ENCODE measurements at regions not wholly inside any gene's neighbourhood (a gene's known extent, or its start where the extent isn't known, plus 50 kb on each side); places are given as distances from the start of the nearest gene placed in this dataset.

DNA sequence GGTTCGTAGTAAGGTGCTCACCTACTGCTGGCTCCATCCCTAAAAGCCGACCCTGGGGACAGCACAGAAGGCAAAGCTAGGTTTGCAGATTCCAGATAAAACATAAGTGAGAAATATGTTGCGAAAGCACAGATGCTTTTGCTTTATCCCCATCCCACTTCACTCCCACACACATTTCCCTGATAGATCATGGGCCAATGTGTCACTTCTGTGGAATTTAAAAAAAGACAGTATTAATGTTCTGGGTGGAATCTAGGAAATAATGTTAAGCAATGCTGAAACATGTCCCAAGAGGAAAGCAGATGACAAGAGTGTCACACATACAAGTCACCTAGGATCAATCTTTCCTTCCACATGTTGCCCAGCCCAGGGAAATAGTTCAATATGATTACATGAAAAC, 661.0 kb upstream of the MIR17HG start:
- no peak for TF ChIP-seq EZH2 (IDR thresholded peaks at IDR 0.05)
- TF ChIP-seq POLR2AphosphoS5 (IDR thresholded peaks at IDR 0.05; ENCODE audit: borderline replicate concordance, low read depth, low read length): no peak
- no peak for TF ChIP-seq FOXP2 (optimal IDR thresholded peaks at IDR 0.05; ENCODE audit: control extremely low read depth, extremely low read length, insufficient read depth)
